ENCODE measurements at regions not wholly inside any gene's neighbourhood (a gene's known extent, or its start where the extent isn't known, plus 50 kb on each side); places are given as distances from the start of the nearest gene placed in this dataset.

DNA sequence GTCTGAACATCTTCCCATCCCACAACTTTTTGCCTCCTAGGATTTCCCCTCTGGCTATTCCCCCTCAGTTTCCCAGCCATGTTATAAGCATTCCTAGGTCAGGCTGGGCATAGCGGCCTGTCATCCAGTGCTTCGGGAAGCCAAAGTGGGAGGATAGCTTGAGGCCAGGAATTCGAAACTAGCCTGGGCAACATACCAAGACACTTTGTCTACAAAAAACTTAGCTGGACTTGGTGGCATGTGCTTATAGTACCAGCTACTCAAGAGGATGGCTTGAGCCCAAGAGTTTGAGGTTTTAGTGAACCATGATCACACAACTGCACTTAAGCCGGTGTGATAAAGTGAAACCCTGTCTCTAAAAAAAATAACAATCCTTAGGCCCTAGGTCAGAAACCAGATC is 447.4 kb downstream of the KIF16B start:
- DNase-seq (ENCODE audit: low read depth) = peak; percentile 3

DNA sequence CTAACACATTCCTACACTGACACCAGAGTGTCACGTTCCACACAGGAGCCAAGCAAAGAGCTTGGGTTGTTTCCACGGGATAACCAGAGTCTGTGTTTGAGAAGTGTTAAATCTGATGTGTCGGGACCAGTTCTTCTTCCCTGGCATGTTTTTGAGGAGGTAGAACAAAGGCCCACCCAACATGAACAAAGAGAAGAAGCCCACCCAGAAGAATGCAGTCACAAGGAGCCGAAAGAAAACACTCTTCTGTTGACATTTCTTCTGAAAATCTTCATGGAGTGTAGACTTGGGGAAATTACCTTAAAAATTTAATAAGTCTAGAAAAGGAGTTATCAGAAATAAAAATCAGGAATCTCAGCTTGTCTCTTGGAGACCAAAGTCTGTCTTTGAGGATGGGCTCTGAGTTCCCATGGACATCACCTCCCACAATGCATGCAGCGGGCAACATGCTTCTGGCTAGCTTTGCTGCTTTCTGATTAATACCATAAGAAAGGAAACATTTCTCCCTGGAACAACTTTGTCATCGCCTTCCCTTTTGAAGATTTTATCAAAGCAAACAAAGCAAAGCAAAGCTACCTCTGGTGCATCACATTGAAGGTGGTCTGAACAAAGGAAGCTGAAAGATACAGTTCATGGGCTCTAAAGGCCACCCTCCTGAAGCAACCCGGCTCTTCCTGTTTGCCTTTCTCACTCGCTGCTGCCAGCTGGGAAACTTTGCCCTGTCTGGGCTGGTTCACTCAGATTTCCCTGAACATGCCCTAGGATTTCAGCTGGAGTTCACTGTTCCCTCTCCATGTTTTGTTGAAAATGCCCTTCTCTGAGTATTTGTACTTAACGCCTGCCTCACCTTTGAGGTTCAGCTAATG is 448.1 kb downstream of the KIF16B start:
- no peak for DNase-seq (ENCODE audit: low read depth)
- TF ChIP-seq, protein P1, sequence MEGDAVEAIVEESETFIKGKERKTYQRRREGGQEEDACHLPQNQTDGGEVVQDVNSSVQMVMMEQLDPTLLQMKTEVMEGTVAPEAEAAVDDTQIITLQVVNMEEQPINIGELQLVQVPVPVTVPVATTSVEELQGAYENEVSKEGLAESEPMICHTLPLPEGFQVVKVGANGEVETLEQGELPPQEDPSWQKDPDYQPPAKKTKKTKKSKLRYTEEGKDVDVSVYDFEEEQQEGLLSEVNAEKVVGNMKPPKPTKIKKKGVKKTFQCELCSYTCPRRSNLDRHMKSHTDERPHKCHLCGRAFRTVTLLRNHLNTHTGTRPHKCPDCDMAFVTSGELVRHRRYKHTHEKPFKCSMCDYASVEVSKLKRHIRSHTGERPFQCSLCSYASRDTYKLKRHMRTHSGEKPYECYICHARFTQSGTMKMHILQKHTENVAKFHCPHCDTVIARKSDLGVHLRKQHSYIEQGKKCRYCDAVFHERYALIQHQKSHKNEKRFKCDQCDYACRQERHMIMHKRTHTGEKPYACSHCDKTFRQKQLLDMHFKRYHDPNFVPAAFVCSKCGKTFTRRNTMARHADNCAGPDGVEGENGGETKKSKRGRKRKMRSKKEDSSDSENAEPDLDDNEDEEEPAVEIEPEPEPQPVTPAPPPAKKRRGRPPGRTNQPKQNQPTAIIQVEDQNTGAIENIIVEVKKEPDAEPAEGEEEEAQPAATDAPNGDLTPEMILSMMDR (IDR thresholded peaks at IDR 0.05; ENCODE audit: insufficient read depth, low read depth, low read length, missing control alignments) = no peak

More for the DNA sequence above, 447.4 kb downstream of the KIF16B start:
- TF ChIP-seq, protein P1 (IDR thresholded peaks at IDR 0.05; ENCODE audit: insufficient read depth, low read depth, low read length, missing control alignments) = no peak
- no peak overlapping the region for H3K4me3 ChIP-seq (ENCODE audit: low read length)

DNA sequence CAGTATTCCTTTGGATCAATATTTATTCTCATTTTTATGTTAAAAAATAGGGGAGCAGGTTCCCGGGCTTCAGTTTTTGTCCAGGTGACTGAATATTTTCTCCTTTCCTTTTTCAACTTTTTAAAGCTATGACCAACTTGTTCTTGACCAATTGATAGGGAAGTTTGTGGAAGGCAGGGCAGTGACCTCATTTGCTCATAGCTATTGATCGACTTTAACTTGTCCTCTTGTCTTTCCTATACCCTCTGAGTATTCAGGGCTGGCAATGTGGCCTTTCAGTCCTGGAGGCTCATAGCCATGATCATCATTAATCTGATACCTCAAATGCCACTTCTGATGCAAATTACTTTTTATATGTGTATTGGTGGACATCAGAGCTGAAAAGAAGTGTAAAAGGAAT is 448.8 kb downstream of the KIF16B start:
- TF ChIP-seq, protein P1 (IDR thresholded peaks at IDR 0.05; ENCODE audit: insufficient read depth, low read depth, low read length, missing control alignments) = no peak
- no peak overlapping the region for H3K4me3 ChIP-seq (ENCODE audit: low read length)
- no peak for DNase-seq (ENCODE audit: low read depth)

More for the DNA sequence above, 448.1 kb downstream of the KIF16B start:
- no peak overlapping the region for H3K4me3 ChIP-seq (ENCODE audit: low read length)

DNA sequence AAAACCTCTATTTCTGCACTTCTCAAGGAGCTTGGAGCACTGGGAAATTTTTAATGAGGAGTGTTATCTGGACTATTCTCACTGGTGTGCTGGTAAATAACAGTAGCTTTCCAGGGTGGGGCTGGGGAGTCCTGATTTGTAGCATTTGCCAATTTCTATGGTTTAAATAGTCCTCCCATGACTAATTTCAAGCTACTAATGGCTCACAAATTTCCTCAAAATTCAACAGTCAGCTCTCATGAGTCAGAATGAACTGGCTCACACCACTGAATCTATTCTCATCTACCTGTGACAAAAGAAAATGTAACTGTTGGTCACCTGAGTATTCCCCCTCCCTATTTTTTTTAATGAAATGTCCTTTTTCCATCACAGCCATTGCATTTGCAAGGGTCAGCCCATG is 449.6 kb downstream of the KIF16B start:
- no peak overlapping the region for H3K4me3 ChIP-seq (ENCODE audit: low read length)
- DNase-seq (ENCODE audit: low read depth) = peak; percentile 23
- TF ChIP-seq, protein P1 (IDR thresholded peaks at IDR 0.05; ENCODE audit: insufficient read depth, low read depth, low read length, missing control alignments) = no peak

DNA sequence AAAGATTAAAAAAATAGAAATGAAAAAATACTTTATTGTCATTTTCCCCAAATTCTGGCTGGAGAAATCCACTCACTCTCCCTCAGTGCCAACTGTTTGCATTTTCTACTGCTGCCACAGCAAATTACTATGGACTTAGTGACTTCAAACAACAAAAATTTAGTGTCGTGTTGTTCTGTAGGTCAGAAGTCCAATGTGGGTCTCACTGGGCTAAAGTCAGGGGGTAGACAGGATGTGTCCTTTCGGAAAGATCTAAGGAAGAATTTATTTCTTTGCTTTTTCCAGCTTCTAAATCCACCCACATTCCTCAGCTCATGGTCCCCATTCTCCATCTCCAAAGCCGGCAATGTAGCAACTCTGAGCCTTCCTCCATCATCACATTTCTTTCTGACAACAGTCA is 453.3 kb downstream of the KIF16B start:
- no peak for DNase-seq (ENCODE audit: low read depth)
- TF ChIP-seq, protein P1 (IDR thresholded peaks at IDR 0.05; ENCODE audit: insufficient read depth, low read depth, low read length, missing control alignments) = no peak
- no peak overlapping the region for H3K4me3 ChIP-seq (ENCODE audit: low read length)

DNA sequence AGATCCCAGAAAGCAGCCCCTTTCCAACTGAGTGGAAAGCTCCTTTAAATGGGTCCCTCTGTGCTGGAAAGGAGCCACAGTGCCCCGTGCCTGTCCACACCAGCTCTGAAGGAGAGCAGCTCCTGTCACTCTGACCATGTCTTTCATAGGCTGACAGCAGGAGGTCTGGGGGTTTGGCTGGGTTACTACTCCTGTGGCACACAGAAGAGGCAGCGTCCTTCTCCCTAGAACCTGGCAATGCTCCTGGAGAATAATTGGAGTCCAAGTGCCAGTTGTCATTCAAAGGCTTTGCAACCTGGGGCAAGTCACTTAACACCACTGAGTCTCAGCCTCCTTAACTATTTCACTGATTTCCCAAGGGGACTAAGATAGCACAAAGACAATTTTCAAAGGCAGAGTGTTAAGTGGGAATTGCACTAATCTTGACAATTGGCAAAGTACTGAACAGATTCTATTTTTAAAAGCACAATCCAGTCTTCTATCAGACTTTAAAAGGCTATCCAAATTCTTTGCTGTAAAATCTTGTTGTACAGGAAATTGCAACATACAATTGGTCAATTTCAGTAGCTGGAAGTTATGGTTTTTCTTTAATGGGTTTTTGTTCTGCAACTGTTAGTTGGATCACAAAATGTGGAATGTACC is 457.2 kb downstream of the KIF16B start:
- TF ChIP-seq, protein P1 (IDR thresholded peaks at IDR 0.05; ENCODE audit: insufficient read depth, low read depth, low read length, missing control alignments) = no peak
- H3K4me3 ChIP-seq (ENCODE audit: low read length) = no peak overlapping the region
- DNase-seq (ENCODE audit: low read depth) = no peak
